K562 (cell line): ENCODE measurements at regions not wholly inside any gene's neighbourhood (a gene's known extent, or its start where the extent isn't known, plus 50 kb on each side); places are given as distances from the start of the nearest gene placed in this dataset.

ENCODE experiments used
- ATAC-seq: fragments of 200-7000 bp; cut with Tn5 transposase; 3 replicates; pipeline ENCODE4 v1.9.1; 2020; ENCODE audit warnings: moderate library complexity
- BruUV-seq: library from RNA; stranded (reverse); fragments of 400-500 nt; replicated peaks from 2 replicates; lab custom pipeline; 2021; lab: Mats Ljungman, UMichigan
- CTCF ChIA-PET: fragments of 300-600 bp; formaldehyde crosslinking; extraction: SDS; loops from one replicate; lab custom pipeline; 2021; ENCODE audit warnings: low intra/inter-chr PET ratio; lab: Yijun Ruan, JAX
- POLR2A ChIA-PET: fragments of 300-600, 350-650 bp; sonication (Branson Sonifier 250); formaldehyde crosslinking; extraction: SDS; loops from one replicate; lab custom pipeline; 2021; ENCODE audit warnings: antibody characterized with exemption, inconsistent platforms; lab: Yijun Ruan, JAX
- DNase-seq, 4 experiments: peaks; one replicate each; pipeline versions ENCODE4 v3.0.0 to v3.0.0-alpha.2; 2011 to 2018; ENCODE audit warnings: low spot score in 3 of 4, mixed read lengths in 3 of 4; ENCODE audit errors: extremely low read depth in 1 of 4
- FAIRE-seq: peaks from 2 replicates; lab custom pipeline; 2011; peaks lifted over from hg19 to GRCh38; lab: Jason Lieb, UNC
- H2AFZ ChIP-seq: 2 replicates; pipeline ENCODE4 v1.6.0; 2011; ENCODE audit warnings: low read depth, low read length, control low read depth, inconsistent platforms
- H3K27ac ChIP-seq: fragments of 200-600 bp; 3 replicates; pipeline ENCODE4 v1.8.0; 2011; ENCODE audit warnings: low read depth, mild to moderate bottlenecking, control low read depth, inconsistent platforms, low read length, moderate library complexity, mixed read lengths; ENCODE audit errors: extremely low read depth
- H3K27me3 ChIP-seq, 2 experiments: fragments of 300-600 bp in 1 of 2; 2 replicates in 1 of 2; 3 replicates in 1 of 2; pipeline versions ENCODE4 v1.6.0 to v1.8.0; 2011; ENCODE audit warnings: inconsistent platforms in 2 of 2, low read length in 2 of 2, mild to moderate bottlenecking in 1 of 2, mixed read lengths in 1 of 2, moderate library complexity in 1 of 2; ENCODE audit not compliant: control insufficient read depth in 2 of 2, insufficient read depth in 2 of 2
- H3K36me3 ChIP-seq: fragments of 300-600 bp; 3 replicates; pipeline ENCODE4 v1.8.0; 2011; ENCODE audit warnings: mild to moderate bottlenecking, low read length, inconsistent platforms; ENCODE audit not compliant: control insufficient read depth, insufficient read depth
- H3K4me1 ChIP-seq, 2 experiments: fragments of 200-600 bp in 1 of 2; replicated peaks in 1 of 2; 2 replicates in 1 of 2; 3 replicates in 1 of 2; pipeline versions ENCODE4 v1.5.1 to v1.8.0; 2011; ENCODE audit warnings: inconsistent platforms in 2 of 2, low read length in 2 of 2, mild to moderate bottlenecking in 1 of 2, mixed read lengths in 1 of 2, moderate library complexity in 1 of 2; ENCODE audit not compliant: control insufficient read depth in 2 of 2, insufficient read depth in 2 of 2
- H3K4me2 ChIP-seq: 2 replicates; pipeline ENCODE4 v1.6.1; 2011; ENCODE audit warnings: low read length, control low read depth, inconsistent platforms, mixed read lengths; ENCODE audit not compliant: insufficient read depth
- H3K4me3 ChIP-seq: fragments of 200-600 bp; sonication (generic), shearing (Covaris generic); 2 replicates; pipeline ENCODE4 v1.5.1; 2016; ENCODE audit warnings: control low read depth, inconsistent platforms
- H3K79me2 ChIP-seq: fragments of 200-600 bp; 3 replicates; pipeline ENCODE4 v1.8.0; 2011; ENCODE audit warnings: low read length, inconsistent platforms; ENCODE audit not compliant: control insufficient read depth, insufficient read depth
- H3K9ac ChIP-seq, 2 experiments: 2 replicates each; pipeline versions ENCODE4 v1.6.0 to v1.6.1; 2011; ENCODE audit warnings: low read depth in 2 of 2, low read length in 2 of 2, control low read depth in 1 of 2, inconsistent platforms in 1 of 2, mild to moderate bottlenecking in 1 of 2, mixed read lengths in 1 of 2; ENCODE audit not compliant: insufficient read depth in 1 of 2
- H3K9me1 ChIP-seq: one replicate; pipeline ENCODE4 v1.6.0; 2011; ENCODE audit warnings: inconsistent platforms, mild to moderate bottlenecking, low read length, moderate library complexity; ENCODE audit not compliant: control insufficient read depth, insufficient read depth
- H3K9me3 ChIP-seq: replicated peaks from 2 replicates; pipeline ENCODE4 v1.5.1; 2011; ENCODE audit warnings: low read depth, low read length, inconsistent platforms; ENCODE audit not compliant: control insufficient read depth, insufficient read depth
- H4K20me1 ChIP-seq: replicated peaks from 2 replicates; pipeline ENCODE4 v1.6.1; 2011; ENCODE audit warnings: low read length, inconsistent platforms, mixed read lengths; ENCODE audit not compliant: control insufficient read depth, insufficient read depth
- BDP1 ChIP-seq: IDR thresholded peaks from 3 replicates; pipeline ENCODE4 v1.6.1; 2011; ENCODE audit not compliant: insufficient read length, insufficient read depth
- CBX8 ChIP-seq: fragments of 200-600 bp; sonication (generic); IDR thresholded peaks from 2 replicates; pipeline ENCODE4 v1.6.1; 2012; ENCODE audit warnings: borderline replicate concordance, mixed run types, low read depth, mild to moderate bottlenecking, moderate library complexity, mixed read lengths, low read length, control low read depth, inconsistent platforms; ENCODE audit not compliant: poor library complexity, severe bottlenecking; ENCODE audit errors: extremely low read depth
- CTBP1 ChIP-seq: fragments of 450-650 bp; IDR thresholded peaks from 2 replicates; pipeline ENCODE4 v1.6.1; 2016; ENCODE audit warnings: borderline replicate concordance
- DNMT1 ChIP-seq: fragments of 450-650 bp; IDR thresholded peaks from 2 replicates; pipeline ENCODE4 v1.6.1; 2016; ENCODE audit warnings: antibody characterized with exemption, mild to moderate bottlenecking
- HINFP ChIP-seq: fragments of 450-650 bp; conservative IDR thresholded peaks from 2 replicates; pipeline ENCODE4 v1.6.1; 2016; ENCODE audit warnings: missing genetic modification characterization, low read depth, mild to moderate bottlenecking, control low read depth, missing compliant biosample characterization
- PML ChIP-seq: IDR thresholded peaks from 2 replicates; pipeline ENCODE4 v1.6.1; 2012; ENCODE audit warnings: low read length, inconsistent platforms
- POLR2A ChIP-seq: fragments of 450-650 bp; conservative IDR thresholded peaks from 2 replicates; pipeline ENCODE4 v1.6.1; 2016
- TRIM24 ChIP-seq, 2 experiments: fragments of 450-650 bp; IDR thresholded peaks; 2 replicates each; pipeline ENCODE4 v1.6.1; 2016
- VEZF1 ChIP-seq: fragments of 200-800 bp; sonication (Bioruptor generic); IDR thresholded peaks from 2 replicates; pipeline ENCODE4 v1.6.1; 2017; ENCODE audit warnings: missing genetic modification characterization, missing compliant biosample characterization
- ZBTB11 ChIP-seq, 3 experiments: fragments of 200-800 bp in 1 of 3; fragments of 250-450 bp in 1 of 3; fragments of 450-650 bp in 1 of 3; sonication (Bioruptor Pico) in 1 of 3; sonication (Bioruptor generic) in 1 of 3; formaldehyde crosslinking in 1 of 3; IDR thresholded peaks; 2 replicates each; pipeline versions ENCODE4 v1.6.1 to v1.8.0; 2016 to 2022; ENCODE audit warnings: mild to moderate bottlenecking in 2 of 3, missing genetic modification characterization in 2 of 3, missing compliant biosample characterization in 1 of 3, moderate library complexity in 1 of 3
- in situ Hi-C: fragments of 300-500 bp; cut with MboI; formaldehyde crosslinking; loops from 4 replicates; pipeline ENCODE4 v1.15.0; 2018; ENCODE audit warnings: inconsistent platforms, mixed read lengths
- intact Hi-C: fragments of 100-400 bp; cut with micrococcal nuclease; formaldehyde crosslinking; loops from 2 replicates; pipeline ENCODE4 v1.14.2; 2022
- TF ChIP-seq, protein P1 (sequence below): fragments of 450-650 bp; IDR thresholded peaks from 2 replicates; pipeline ENCODE4 v1.7.1; 2018; ENCODE audit warnings: mild to moderate bottlenecking, low read depth; ENCODE audit not compliant: partially characterized antibody
- TF ChIP-seq, protein P2 (sequence below): fragments of 450-650 bp; IDR thresholded peaks from 2 replicates; pipeline ENCODE4 v1.6.1; 2018; ENCODE audit warnings: mild to moderate bottlenecking, low read depth; ENCODE audit not compliant: partially characterized antibody

DNA sequence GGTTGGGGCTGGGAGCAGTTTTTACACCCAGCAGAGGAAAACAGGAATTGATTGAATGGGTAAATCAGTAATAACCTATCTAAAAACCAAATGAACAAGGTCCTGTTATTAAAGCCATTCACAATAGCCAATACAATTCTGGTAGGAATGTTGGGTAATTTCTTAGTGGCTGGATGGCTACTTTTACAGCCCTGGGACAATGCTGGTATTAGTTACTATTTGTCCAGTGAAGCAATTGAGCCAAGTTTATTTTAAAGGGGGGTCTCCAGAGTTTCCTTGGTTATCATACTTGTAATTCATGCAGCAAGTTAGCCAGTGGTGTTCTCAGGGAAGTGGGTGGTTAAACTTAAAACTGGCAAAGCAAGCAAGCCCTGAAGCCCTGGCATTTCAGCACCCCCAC, 92.3 kb upstream of the STARD13 start:
- Histone ChIP-seq H2AFZ (no peak overlapping the region), H4K20me1 (no peaks in the 10 kb centered on the region), H3K27ac (no peak overlapping the region), H3K9me1 (no peaks in the 10 kb centered on the region), H3K9ac (no peak overlapping the region), H3K9me3 (no peaks in the 10 kb centered on the region), H3K27me3 (no peaks in the 10 kb centered on the region; a peak in 1 of 5 replicates), H3K4me2 (no peak overlapping the region), H3K4me1 (no peaks in the 10 kb centered on the region), H3K36me3 (no peaks in the 10 kb centered on the region), H3K79me2 (no peaks in the 10 kb centered on the region), H3K4me3 (no peak overlapping the region)
- DNase-seq (no peak), ATAC-seq (no peak), FAIRE-seq (no peak)
- POLR2A ChIA-PET, result no interaction called here
- CTCF ChIA-PET, result no interaction called here
- BruUV-seq, result no TSS peak
- in situ Hi-C loops, result no loop called here
- intact Hi-C loops, result no loop called here
- TF ChIP-seq VEZF1 (CRISPR knock-in tag), result no peak
- TF ChIP-seq DNMT1, result no peak
- TF ChIP-seq CTBP1, result no peak
- no peak for TF ChIP-seq ZBTB11 (CRISPR knock-in tag; IDR thresholded peaks at IDR 0.05)
- no peak for TF ChIP-seq HINFP (tag)
- TF ChIP-seq BDP1, result no peak
- TF ChIP-seq PML, result no peak
- no peak for TF ChIP-seq CBX8
- TF ChIP-seq, protein P1, sequence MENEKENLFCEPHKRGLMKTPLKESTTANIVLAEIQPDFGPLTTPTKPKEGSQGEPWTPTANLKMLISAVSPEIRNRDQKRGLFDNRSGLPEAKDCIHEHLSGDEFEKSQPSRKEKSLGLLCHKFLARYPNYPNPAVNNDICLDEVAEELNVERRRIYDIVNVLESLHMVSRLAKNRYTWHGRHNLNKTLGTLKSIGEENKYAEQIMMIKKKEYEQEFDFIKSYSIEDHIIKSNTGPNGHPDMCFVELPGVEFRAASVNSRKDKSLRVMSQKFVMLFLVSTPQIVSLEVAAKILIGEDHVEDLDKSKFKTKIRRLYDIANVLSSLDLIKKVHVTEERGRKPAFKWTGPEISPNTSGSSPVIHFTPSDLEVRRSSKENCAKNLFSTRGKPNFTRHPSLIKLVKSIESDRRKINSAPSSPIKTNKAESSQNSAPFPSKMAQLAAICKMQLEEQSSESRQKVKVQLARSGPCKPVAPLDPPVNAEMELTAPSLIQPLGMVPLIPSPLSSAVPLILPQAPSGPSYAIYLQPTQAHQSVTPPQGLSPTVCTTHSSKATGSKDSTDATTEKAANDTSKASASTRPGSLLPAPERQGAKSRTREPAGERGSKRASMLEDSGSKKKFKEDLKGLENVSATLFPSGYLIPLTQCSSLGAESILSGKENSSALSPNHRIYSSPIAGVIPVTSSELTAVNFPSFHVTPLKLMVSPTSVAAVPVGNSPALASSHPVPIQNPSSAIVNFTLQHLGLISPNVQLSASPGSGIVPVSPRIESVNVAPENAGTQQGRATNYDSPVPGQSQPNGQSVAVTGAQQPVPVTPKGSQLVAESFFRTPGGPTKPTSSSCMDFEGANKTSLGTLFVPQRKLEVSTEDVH, result no peak
- TF ChIP-seq, protein P2, sequence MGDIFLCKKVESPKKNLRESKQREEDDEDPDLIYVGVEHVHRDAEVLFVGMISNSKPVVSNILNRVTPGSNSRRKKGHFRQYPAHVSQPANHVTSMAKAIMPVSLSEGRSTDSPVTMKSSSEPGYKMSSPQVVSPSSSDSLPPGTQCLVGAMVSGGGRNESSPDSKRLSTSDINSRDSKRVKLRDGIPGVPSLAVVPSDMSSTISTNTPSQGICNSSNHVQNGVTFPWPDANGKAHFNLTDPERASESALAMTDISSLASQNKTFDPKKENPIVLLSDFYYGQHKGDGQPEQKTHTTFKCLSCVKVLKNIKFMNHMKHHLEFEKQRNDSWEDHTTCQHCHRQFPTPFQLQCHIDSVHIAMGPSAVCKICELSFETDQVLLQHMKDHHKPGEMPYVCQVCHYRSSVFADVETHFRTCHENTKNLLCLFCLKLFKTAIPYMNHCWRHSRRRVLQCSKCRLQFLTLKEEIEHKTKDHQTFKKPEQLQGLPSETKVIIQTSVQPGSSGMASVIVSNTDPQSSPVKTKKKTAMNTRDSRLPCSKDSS, result no peak
- TF ChIP-seq POLR2A, result no peak
- TF ChIP-seq TRIM24 (IDR thresholded peaks at IDR 0.05), result no peak
